GM12873 (cell line): ENCODE measurements at regions not wholly inside any gene's neighbourhood (a gene's known extent, or its start where the extent isn't known, plus 50 kb on each side); places are given as distances from the start of the nearest gene placed in this dataset.

Experiments
- CTCF ChIP-seq: IDR thresholded peaks from 2 replicates; pipeline ENCODE4 v1.5.1; 2012; ENCODE audit warnings: low read depth, mild to moderate bottlenecking, moderate library complexity, low read length, control low read depth; ENCODE audit not compliant: insufficient read depth; ENCODE audit errors: missing control alignments

- no peak for TF ChIP-seq CTCF
These were observed 161.6 kb upstream of the EXOC2 start for GRCh38 chr6:854406-855118.

- TF ChIP-seq CTCF = no peak
These were observed 156.2 kb upstream of the EXOC2 start for GRCh38 chr6:849075-849506.

GRCh38 chr6:845566-845965 lies 152.6 kb upstream of the EXOC2 start:
- TF ChIP-seq CTCF = no peak

GRCh38 chr6:845101-845500 lies 152.2 kb upstream of the EXOC2 start:
- TF ChIP-seq CTCF = no peak

GRCh38 chr6:842141-842540 lies 149.2 kb upstream of the EXOC2 start:
- TF ChIP-seq CTCF = no peak

GRCh38 chr6:841569-841968 lies 148.6 kb upstream of the EXOC2 start:
- no peak for TF ChIP-seq CTCF

GRCh38 chr6:839201-839600 lies 146.3 kb upstream of the EXOC2 start:
- TF ChIP-seq CTCF = no peak
